ENCODE measurements at regions not wholly inside any gene's neighbourhood (a gene's known extent, or its start where the extent isn't known, plus 50 kb on each side); places are given as distances from the start of the nearest gene placed in this dataset.
A peak's percentile ranks its signal among the peaks of the same experiment; 100 is the strongest.
"Not testable (repeated sequence)": the region's sequence is repeated elsewhere in the genome, so short reads cannot be mapped to it uniquely, and the experiment has no call there.

DNA sequence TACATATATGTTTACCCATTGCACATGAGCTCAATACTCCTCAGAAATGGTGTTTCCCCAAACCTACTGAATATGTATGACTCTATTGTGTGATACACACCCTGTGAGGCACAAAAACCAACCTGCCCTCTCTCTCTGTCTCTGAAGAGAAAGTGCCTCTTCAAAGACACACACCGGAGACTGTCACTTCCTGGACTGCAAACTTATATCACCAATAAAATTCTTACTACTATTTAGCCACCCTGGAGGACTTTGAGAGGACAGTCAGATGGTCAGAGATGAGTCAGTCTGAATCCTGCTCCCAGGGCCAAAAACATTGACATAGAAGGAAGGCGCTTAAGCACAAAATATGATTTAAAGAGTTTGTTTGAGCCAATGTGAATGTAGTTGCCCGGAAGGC lies 110.4 kb downstream of the PPIAL4G start:
- Histone ChIP-seq H3K27me3 (ENCODE audit: control insufficient read depth in 1 of 2, insufficient read depth in 2 of 2, low read length in 2 of 2) (no peaks in the 10 kb centered on the region), H4K20me1 (ENCODE audit: insufficient read depth, low read length) (no peaks in the 10 kb centered on the region), H3K79me2 (ENCODE audit: insufficient read depth, low read length) (no peaks in the 10 kb centered on the region), H2AFZ (ENCODE audit: low read length) (no peak overlapping the region), H3K36me3 (replicated peaks in 1 of 2; ENCODE audit: control insufficient read depth in 1 of 2, insufficient read depth in 2 of 2, low read length in 2 of 2) (no peaks in the 10 kb centered on the region), H3K4me3 (replicated peaks in 1 of 3; ENCODE audit: insufficient read depth in 1 of 3, low read depth in 2 of 3, low read length in 3 of 3) (no peak overlapping the region), H3K4me2 (ENCODE audit: low read depth, low read length) (no peak overlapping the region), H3K9me3 (ENCODE audit: low read length) (no peaks in the 10 kb centered on the region), H3K4me1 (ENCODE audit: insufficient read depth, low read length) (peaks cover 24% of the 10 kb centered on the region), H3K27ac (ENCODE audit: extremely low read length, insufficient read depth, low read length) (no peak overlapping the region), H3K9ac (ENCODE audit: insufficient read depth, low read depth, low read length) (no peak overlapping the region)
- 62% methylated on average over 3 of the region's 3 CpGs for WGBS (ENCODE audit: low lambda C conversion rate)
- intact Hi-C loops (cut with micrococcal nuclease; ENCODE audit: unreplicated experiment): no loop called here
- ChIA-PET CTCF (ENCODE audit: low intra/inter-chr PET ratio, low total read pairs) (no interaction called here), POLR2A (interaction anchor here (1.2 kb wide), 1 partner anchor 16 kb away, joined by 4 read pairs; no protein-coding TSS in a partner anchor)
- TF ChIP-seq, protein P1, sequence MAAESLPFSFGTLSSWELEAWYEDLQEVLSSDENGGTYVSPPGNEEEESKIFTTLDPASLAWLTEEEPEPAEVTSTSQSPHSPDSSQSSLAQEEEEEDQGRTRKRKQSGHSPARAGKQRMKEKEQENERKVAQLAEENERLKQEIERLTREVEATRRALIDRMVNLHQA (CRISPR knock-in tag; IDR thresholded peaks at IDR 0.05): no peak
- TF ChIP-seq MEF2D (CRISPR knock-in tag; IDR thresholded peaks at IDR 0.05): no peak
- TF ChIP-seq ZBTB43 (CRISPR knock-in tag; conservative IDR thresholded peaks at IDR 0.05): no peak
- TF ChIP-seq ZBTB7B (CRISPR knock-in tag; IDR thresholded peaks at IDR 0.05): no peak
- TF ChIP-seq ZNF777 (CRISPR knock-in tag; IDR thresholded peaks at IDR 0.05): no peak
- TF ChIP-seq ATF7 (IDR thresholded peaks at IDR 0.05): no peak
- no peak for TF ChIP-seq ATF7 (CRISPR knock-in tag; IDR thresholded peaks at IDR 0.05)
- TF ChIP-seq ZNF256 (CRISPR knock-in tag; conservative IDR thresholded peaks at IDR 0.05): no peak
- TF ChIP-seq KLF15 (CRISPR knock-in tag; IDR thresholded peaks at IDR 0.05; ENCODE audit: borderline replicate concordance): no peak
- no peak for TF ChIP-seq DRAP1 (CRISPR knock-in tag; IDR thresholded peaks at IDR 0.05)
- TF ChIP-seq ZNF280D (CRISPR knock-in tag; IDR thresholded peaks at IDR 0.05): no peak
- no peak for TF ChIP-seq ZNF75D (CRISPR knock-in tag; IDR thresholded peaks at IDR 0.05; ENCODE audit: borderline replicate concordance)
- FAIRE-seq (no peak), DNase-seq (ENCODE audit: low spot score) (peak; percentile 20), ATAC-seq (no peak)
- BruUV-seq (replicated peaks): no TSS peak
- in situ Hi-C loops (cut with HindIII; ENCODE audit: extremely low pct_ligation_motif_present, low pct_unique_long_range_greater_than_20kb): no loop called here

DNA sequence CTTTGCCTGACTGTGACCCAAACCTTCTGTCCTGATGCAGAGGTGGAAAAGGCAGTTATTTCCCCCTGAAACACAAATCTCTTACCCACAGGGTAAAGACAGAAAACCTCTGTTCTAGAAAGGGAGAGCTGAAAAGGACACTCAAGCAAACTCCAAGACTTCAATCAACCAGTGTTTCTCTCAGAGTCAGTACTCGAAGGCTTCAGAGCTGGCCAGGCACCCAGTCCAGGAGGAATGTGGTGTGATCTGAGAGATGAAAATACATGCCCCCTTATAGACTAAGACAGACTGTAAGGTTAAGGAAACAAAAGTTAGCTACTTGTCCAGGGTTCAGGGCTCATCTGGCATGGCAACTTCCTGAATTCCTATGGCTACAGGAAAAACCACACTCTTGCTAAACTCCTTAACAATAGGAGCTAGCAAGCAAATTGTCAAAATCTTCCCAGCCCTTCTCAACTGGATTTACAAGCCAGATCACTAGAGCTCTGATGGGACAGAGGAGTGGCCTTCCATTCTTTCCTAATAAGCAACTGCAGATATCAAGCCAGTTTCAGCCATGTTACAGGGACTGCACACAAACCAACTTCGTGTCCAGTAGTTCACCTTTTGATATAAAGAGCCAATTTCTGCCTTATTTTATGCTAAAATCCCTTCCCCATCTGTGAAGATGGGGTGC lies 110.9 kb downstream of the PPIAL4G start:
- H3K79me2 ChIP-seq (ENCODE audit: insufficient read depth, low read length); H3K9me3 ChIP-seq (ENCODE audit: low read length); H4K20me1 ChIP-seq (ENCODE audit: insufficient read depth, low read length); BruUV-seq (replicated peaks); H3K4me3 ChIP-seq (replicated peaks in 1 of 3; ENCODE audit: insufficient read depth in 1 of 3, low read depth in 2 of 3, low read length in 3 of 3); H2AFZ ChIP-seq (ENCODE audit: low read length); in situ Hi-C loops (cut with HindIII; ENCODE audit: extremely low pct_ligation_motif_present, low pct_unique_long_range_greater_than_20kb); DNase-seq (ENCODE audit: low spot score); intact Hi-C loops (cut with micrococcal nuclease; ENCODE audit: unreplicated experiment); H3K9ac ChIP-seq (ENCODE audit: insufficient read depth, low read depth, low read length); H3K36me3 ChIP-seq (replicated peaks in 1 of 2; ENCODE audit: control insufficient read depth in 1 of 2, insufficient read depth in 2 of 2, low read length in 2 of 2); H3K4me2 ChIP-seq (ENCODE audit: low read depth, low read length); H3K27me3 ChIP-seq (ENCODE audit: control insufficient read depth in 1 of 2, insufficient read depth in 2 of 2, low read length in 2 of 2); H3K27ac ChIP-seq (ENCODE audit: extremely low read length, insufficient read depth, low read length); FAIRE-seq: not testable (repeated sequence)
- ATAC-seq: peak; percentile 38; the same call in 2 of the 3 replicates
- peaks cover 24% of the 10 kb centered on the region for H3K4me1 ChIP-seq (ENCODE audit: insufficient read depth, low read length)
- 47% methylated on average over 2 of the region's 2 CpGs for WGBS (ENCODE audit: low lambda C conversion rate)
- POLR2A ChIA-PET: interaction anchor here (1.2 kb wide), 1 partner anchor 16 kb away, joined by 4 read pairs; no protein-coding TSS in a partner anchor
- CTCF ChIA-PET (ENCODE audit: low intra/inter-chr PET ratio, low total read pairs): interaction anchor here (1.1 kb wide), 1 partner anchor 160 kb away, joined by 3 read pairs; no protein-coding TSS in a partner anchor
